MM.1S (cell line): ENCODE measurements at regions not wholly inside any gene's neighbourhood (a gene's known extent, or its start where the extent isn't known, plus 50 kb on each side); places are given as distances from the start of the nearest gene placed in this dataset.

Experiments
- DNase-seq: peaks from one replicate; pipeline ENCODE4 v3.0.0-alpha.2; 2015
- H2AFZ ChIP-seq: fragments of 300-600 bp; sonication (generic); 2 replicates; pipeline ENCODE4 v1.6.0; 2016; ENCODE audit warnings: antibody characterized with exemption, low read length
- H3F3A ChIP-seq: fragments of 300-600 bp; sonication (generic); 2 replicates; pipeline ENCODE4 v1.6.1; 2016; ENCODE audit warnings: mild to moderate bottlenecking, antibody characterized with exemption, low read length, moderate library complexity, mixed read lengths; ENCODE audit not compliant: insufficient read depth
- H3K27ac ChIP-seq: fragments of 300-600 bp; sonication (generic); 2 replicates; pipeline ENCODE4 v1.5.1; 2016; ENCODE audit warnings: mild to moderate bottlenecking, low read length
- H3K27me3 ChIP-seq: fragments of 300-600 bp; sonication (generic); replicated peaks from 2 replicates; pipeline ENCODE4 v1.6.0; 2016; ENCODE audit warnings: low read length; ENCODE audit not compliant: insufficient read depth
- H3K36me3 ChIP-seq: fragments of 300-600 bp; sonication (generic); replicated peaks from 2 replicates; pipeline ENCODE4 v1.6.1; 2016; ENCODE audit warnings: mild to moderate bottlenecking, low read length, mixed read lengths; ENCODE audit not compliant: insufficient read depth
- H3K4me1 ChIP-seq: fragments of 300-600 bp; sonication (generic); 2 replicates; pipeline ENCODE4 v1.6.1; 2016; ENCODE audit warnings: low read length, mixed read lengths
- H3K4me2 ChIP-seq: fragments of 300-600 bp; sonication (generic); 2 replicates; pipeline ENCODE4 v1.6.0; 2016; ENCODE audit warnings: low read depth, low read length
- H3K4me3 ChIP-seq: fragments of 300-600 bp; sonication (generic); 2 replicates; pipeline ENCODE4 v1.5.1; 2016; ENCODE audit warnings: low read length, mixed read lengths
- H3K79me2 ChIP-seq: fragments of 300-600 bp; sonication (generic); 2 replicates; pipeline ENCODE4 v1.6.1; 2016; ENCODE audit warnings: mixed run types, low read length, mixed read lengths
- H3K9ac ChIP-seq: fragments of 300-600 bp; sonication (generic); 2 replicates; pipeline ENCODE4 v1.6.1; 2016; ENCODE audit warnings: low read length, mixed read lengths
- H3K9me2 ChIP-seq: fragments of 300-600 bp; sonication (generic); replicated peaks from 2 replicates; pipeline ENCODE4 v1.6.1; 2016; ENCODE audit warnings: mild to moderate bottlenecking, low read length, mixed read lengths; ENCODE audit not compliant: insufficient read depth
- H3K9me3 ChIP-seq: fragments of 300-600 bp; sonication (generic); replicated peaks from 2 replicates; pipeline ENCODE4 v1.6.1; 2016; ENCODE audit warnings: mild to moderate bottlenecking, low read length, mixed read lengths; ENCODE audit not compliant: insufficient read depth
- H4K20me1 ChIP-seq: fragments of 300-600 bp; sonication (generic); 2 replicates; pipeline ENCODE4 v1.6.1; 2016; ENCODE audit warnings: mild to moderate bottlenecking, low read length, moderate library complexity, mixed read lengths; ENCODE audit not compliant: insufficient read depth
- CTCF ChIP-seq: fragments of 300-600 bp; sonication (generic); IDR thresholded peaks from 2 replicates; pipeline ENCODE4 v1.5.1; 2016; ENCODE audit warnings: antibody characterized with exemption, low read length, mixed read lengths
- EZH2 ChIP-seq: fragments of 300-600 bp; sonication (generic); optimal IDR thresholded peaks from 2 replicates; pipeline ENCODE3; 2017; ENCODE audit warnings: low read depth, mild to moderate bottlenecking, antibody characterized with exemption, low read length, mixed read lengths
- EZH2phosphoT487 ChIP-seq: fragments of 300-600 bp; sonication (generic); IDR thresholded peaks from 2 replicates; pipeline ENCODE4 v1.6.1; 2018; ENCODE audit warnings: antibody characterized with exemption, low read length

DNA sequence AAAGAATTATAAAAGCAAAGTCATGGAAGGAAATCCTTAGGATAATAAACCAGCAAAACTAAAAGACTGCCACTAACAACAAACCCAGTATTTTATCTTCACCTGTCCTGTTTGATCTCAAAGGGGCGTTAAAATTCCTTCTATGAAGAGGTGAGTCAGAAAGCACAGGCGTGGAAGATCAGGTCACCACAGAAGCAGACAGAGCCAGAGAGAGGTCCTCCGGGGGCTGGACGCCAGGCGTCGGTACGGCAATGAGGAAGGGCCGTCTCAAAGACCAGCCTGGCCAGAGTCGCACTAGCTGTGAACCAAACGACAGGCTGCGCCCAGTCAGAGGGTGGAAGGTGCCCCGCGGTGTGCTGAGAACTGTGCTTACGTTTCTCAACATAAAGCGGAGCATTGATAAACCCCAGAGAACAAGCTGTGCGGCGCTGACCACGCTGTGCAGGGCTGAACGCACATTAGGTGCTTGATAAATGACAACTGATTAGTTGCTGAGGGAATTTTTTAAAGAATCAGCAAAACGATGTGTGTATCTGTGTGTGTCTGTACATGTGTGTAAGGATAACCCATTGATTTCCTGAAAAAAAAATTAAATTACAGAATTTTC, 85.6 kb downstream of the RNASET2 start:
- no peaks in the 10 kb centered on the region for H3K27me3 ChIP-seq
- no peak overlapping the region for H3K4me3 ChIP-seq
- H3K36me3 ChIP-seq, result no peaks in the 10 kb centered on the region
- no peak overlapping the region for H3K9ac ChIP-seq
- H3K9me2 ChIP-seq, result no peaks in the 10 kb centered on the region
- no peak for TF ChIP-seq EZH2
- TF ChIP-seq EZH2phosphoT487, result no peak
- no peak for TF ChIP-seq CTCF
- no peaks in the 10 kb centered on the region for H4K20me1 ChIP-seq
- no peak for DNase-seq
- H2AFZ ChIP-seq, result no peak overlapping the region
- H3K9me3 ChIP-seq, result no peaks in the 10 kb centered on the region
- no peak overlapping the region for H3K4me2 ChIP-seq
- H3F3A ChIP-seq, result no peaks in the 10 kb centered on the region
- H3K4me1 ChIP-seq, result no peaks in the 10 kb centered on the region
- H3K79me2 ChIP-seq, result no peaks in the 10 kb centered on the region
- H3K27ac ChIP-seq, result no peak overlapping the region

GRCh38 chr6:166866839-166867637, 89.3 kb downstream of the RNASET2 start:
- no peak overlapping the region for H3K27ac ChIP-seq
- H3K27me3 ChIP-seq, result no peaks in the 10 kb centered on the region
- H3K9ac ChIP-seq, result no peak overlapping the region
- no peaks in the 10 kb centered on the region for H3K79me2 ChIP-seq
- H3K9me2 ChIP-seq, result no peaks in the 10 kb centered on the region
- TF ChIP-seq EZH2 (no peak), CTCF (no peak), EZH2phosphoT487 (no peak)
- no peaks in the 10 kb centered on the region for H3F3A ChIP-seq
- no peak overlapping the region for H3K4me2 ChIP-seq
- H3K36me3 ChIP-seq, result no peaks in the 10 kb centered on the region
- H2AFZ ChIP-seq, result no peak overlapping the region
- H3K4me3 ChIP-seq, result no peak overlapping the region
- H3K4me1 ChIP-seq, result no peaks in the 10 kb centered on the region
- no peak for DNase-seq
- no peaks in the 10 kb centered on the region for H4K20me1 ChIP-seq
- no peaks in the 10 kb centered on the region for H3K9me3 ChIP-seq

- TF ChIP-seq CTCF (no peak), EZH2phosphoT487 (no peak), EZH2 (no peak)
- DNase-seq, result no peak
- Histone ChIP-seq H3K27me3 (no peaks in the 10 kb centered on the region), H3K4me1 (no peaks in the 10 kb centered on the region), H3K79me2 (no peaks in the 10 kb centered on the region), H3K9ac (no peak overlapping the region), H3K36me3 (no peaks in the 10 kb centered on the region), H3K4me3 (no peak overlapping the region), H3K9me2 (no peaks in the 10 kb centered on the region), H3K4me2 (no peak overlapping the region), H2AFZ (no peak overlapping the region), H3F3A (no peaks in the 10 kb centered on the region), H3K27ac (no peak overlapping the region), H3K9me3 (no peaks in the 10 kb centered on the region), H4K20me1 (no peaks in the 10 kb centered on the region)
Observed at GRCh38 chr6:166864333-166864732, 92.0 kb downstream of the RNASET2 start.
